Activated gamma-delta T cell treated with Interleukin-2 at 50 U/mL for 16 hours (primary cell): ENCODE measurements at regions not wholly inside any gene's neighbourhood (a gene's known extent, or its start where the extent isn't known, plus 50 kb on each side); places are given as distances from the start of the nearest gene placed in this dataset.
A peak's percentile ranks its signal among the peaks of the same experiment; 100 is the strongest.
"Not testable (repeated sequence)": the region's sequence is repeated elsewhere in the genome, so short reads cannot be mapped to it uniquely, and the experiment has no call there.

Experiments
- DNase-seq: peaks from one replicate; pipeline ENCODE4 v3.0.0-alpha.2; 2020

GRCh38 chr7:55699450-55699842 is 127.1 kb upstream of the VOPP1 start:
- not testable (repeated sequence) for DNase-seq

GRCh38 chr7:55698607-55699449 is 126.5 kb upstream of the VOPP1 start:
- not testable (repeated sequence) for DNase-seq

- not testable (repeated sequence) for DNase-seq
Measured at GRCh38 chr7:55695893-55696701, 123.8 kb upstream of the VOPP1 start.

- DNase-seq = not testable (repeated sequence)
Measured at GRCh38 chr7:55694484-55694883, 122.2 kb upstream of the VOPP1 start.

GRCh38 chr7:55688684-55689681 is 116.7 kb upstream of the VOPP1 start:
- DNase-seq = not testable (repeated sequence)

GRCh38 chr7:55688261-55688660 is 116.0 kb upstream of the VOPP1 start:
- not testable (repeated sequence) for DNase-seq

- not testable (repeated sequence) for DNase-seq
Measured at GRCh38 chr7:55687252-55687651, 115.0 kb upstream of the VOPP1 start.

- DNase-seq = not testable (repeated sequence)
Measured at GRCh38 chr7:55686771-55687170, 114.5 kb upstream of the VOPP1 start.

- not testable (repeated sequence) for DNase-seq
Measured at GRCh38 chr7:55683501-55683900, 111.2 kb upstream of the VOPP1 start.

GRCh38 chr7:55675589-55675988 is 103.3 kb upstream of the VOPP1 start:
- DNase-seq = not testable (repeated sequence)

GRCh38 chr7:55673525-55673924 is 101.2 kb upstream of the VOPP1 start:
- DNase-seq = not testable (repeated sequence)

GRCh38 chr7:55672084-55672483 is 99.8 kb upstream of the VOPP1 start:
- DNase-seq = not testable (repeated sequence)

- no peak for DNase-seq
Measured at GRCh38 chr7:55657654-55658053, 85.4 kb upstream of the VOPP1 start.

- DNase-seq = no peak
Measured at GRCh38 chr7:55651057-55651456, 78.8 kb upstream of the VOPP1 start.

GRCh38 chr7:55649238-55649637 is 76.9 kb upstream of the VOPP1 start:
- DNase-seq = no peak

GRCh38 chr7:55644567-55644966 is 72.3 kb upstream of the VOPP1 start:
- DNase-seq = no peak

GRCh38 chr7:55642266-55642665 is 70.0 kb upstream of the VOPP1 start:
- DNase-seq = no peak

- no peak for DNase-seq
Measured at GRCh38 chr7:55641811-55642210, 69.5 kb upstream of the VOPP1 start.

GRCh38 chr7:55641273-55641691 is 69.0 kb upstream of the VOPP1 start:
- peak; percentile 36 for DNase-seq

- no peak for DNase-seq
Measured at GRCh38 chr7:55639640-55640039, 67.3 kb upstream of the VOPP1 start.

GRCh38 chr7:55629051-55629677 is 56.9 kb upstream of the VOPP1 start:
- no peak for DNase-seq

- DNase-seq = no peak
Measured at GRCh38 chr7:55624813-55625212, 52.5 kb upstream of the VOPP1 start.
